Liver (tissue), 8 donors: ENCODE measurements at regions not wholly inside any gene's neighbourhood (a gene's known extent, or its start where the extent isn't known, plus 50 kb on each side); places are given as distances from the start of the nearest gene placed in this dataset.

Experiments used
- DNase-seq: peaks from one replicate; pipeline ENCODE4 v3.0.0-alpha.2; 2017; ENCODE audit warnings: low spot score
- H3K27ac ChIP-seq, 2 donors: one replicate each; pipeline ENCODE4 v1.7.0; 2013; ENCODE audit warnings: inconsistent platforms in 2 of 2, low read length in 2 of 2, control low read depth in 1 of 2, low read depth in 1 of 2, mild to moderate bottlenecking in 1 of 2
- H3K27me3 ChIP-seq, 4 donors: one replicate each; pipeline versions ENCODE4 v1.6.1 to v1.7.0; 2013; ENCODE audit warnings: low read length in 3 of 4, inconsistent platforms in 1 of 4, mild to moderate bottlenecking in 1 of 4, moderate library complexity in 1 of 4; ENCODE audit not compliant: control insufficient read depth in 4 of 4, insufficient read depth in 4 of 4
- H3K36me3 ChIP-seq, 4 donors: one replicate each; pipeline versions ENCODE4 v1.6.1 to v1.7.0; 2013; ENCODE audit warnings: low read length in 3 of 4, mild to moderate bottlenecking in 3 of 4, low read depth in 1 of 4, moderate library complexity in 1 of 4; ENCODE audit not compliant: control insufficient read depth in 4 of 4, insufficient read depth in 3 of 4
- H3K4me1 ChIP-seq, 4 donors: one replicate each; pipeline versions ENCODE4 v1.6.1 to v1.7.0; 2013; ENCODE audit warnings: low read length in 3 of 4, mild to moderate bottlenecking in 3 of 4, moderate library complexity in 1 of 4; ENCODE audit not compliant: control insufficient read depth in 4 of 4, insufficient read depth in 4 of 4
- H3K4me3 ChIP-seq, 3 donors: one replicate each; pipeline versions ENCODE4 v1.6.1 to v1.7.0; 2013; ENCODE audit warnings: low read length in 3 of 3, control low read depth in 1 of 3, low read depth in 1 of 3, mild to moderate bottlenecking in 1 of 3
- H3K9ac ChIP-seq, 2 donors: one replicate each; pipeline ENCODE4 v1.7.0; 2013; ENCODE audit warnings: low read length in 2 of 2, mild to moderate bottlenecking in 2 of 2, moderate library complexity in 2 of 2, control low read depth in 1 of 2, low read depth in 1 of 2
- H3K9me3 ChIP-seq, 4 donors: one replicate each; pipeline versions ENCODE4 v1.6.1 to v1.7.0; 2013; ENCODE audit warnings: low read length in 3 of 4; ENCODE audit not compliant: control insufficient read depth in 4 of 4
- ATF3 ChIP-seq: IDR thresholded peaks from 2 replicates; pipeline ENCODE4 v1.6.1; 2016; ENCODE audit warnings: antibody characterized with exemption
- CTCF ChIP-seq: fragments of 150-350 bp; IDR thresholded peaks from 2 replicates; pipeline ENCODE4 v1.5.1; 2017; ENCODE audit warnings: improper control_type of control experiment, low read depth, low read length; ENCODE audit not compliant: missing input control
- EGR1 ChIP-seq, 2 donors: IDR thresholded peaks; 2 replicates each; pipeline ENCODE4 v1.6.1; 2016 to 2018; ENCODE audit warnings: antibody characterized with exemption in 2 of 2, low read depth in 2 of 2
- FOXA1 ChIP-seq: IDR thresholded peaks from 2 replicates; pipeline ENCODE4 v1.6.1; 2016; ENCODE audit warnings: antibody characterized with exemption
- FOXA2 ChIP-seq: IDR thresholded peaks from 2 replicates; pipeline ENCODE4 v1.6.1; 2016; ENCODE audit warnings: antibody characterized with exemption
- GABPA ChIP-seq, 2 donors: IDR thresholded peaks in 1 of 2; conservative IDR thresholded peaks in 1 of 2; 2 replicates each; pipeline ENCODE4 v1.6.1; 2016; ENCODE audit warnings: antibody characterized with exemption in 2 of 2, mild to moderate bottlenecking in 1 of 2, moderate library complexity in 1 of 2
- HNF4A ChIP-seq, 2 donors: conservative IDR thresholded peaks; 2 replicates each; pipeline ENCODE4 v1.6.1; 2016; ENCODE audit warnings: antibody characterized with exemption in 2 of 2, mild to moderate bottlenecking in 2 of 2
- HNF4G ChIP-seq: IDR thresholded peaks from 2 replicates; pipeline ENCODE4 v1.6.1; 2016; ENCODE audit warnings: antibody characterized with exemption
- JUND ChIP-seq, 2 donors: IDR thresholded peaks; 2 replicates each; pipeline ENCODE4 v1.6.1; 2016; ENCODE audit warnings: antibody characterized with exemption in 2 of 2
- MAX ChIP-seq: IDR thresholded peaks from 2 replicates; pipeline ENCODE4 v1.6.1; 2016; ENCODE audit warnings: antibody characterized with exemption
- NR2F2 ChIP-seq: IDR thresholded peaks from 2 replicates; pipeline ENCODE4 v1.6.1; 2016; ENCODE audit warnings: antibody characterized with exemption
- RAD21 ChIP-seq, 2 donors: IDR thresholded peaks; 2 replicates each; pipeline ENCODE4 v1.6.1; 2016; ENCODE audit warnings: antibody characterized with exemption in 2 of 2, mild to moderate bottlenecking in 2 of 2
- REST ChIP-seq: IDR thresholded peaks from 2 replicates; pipeline ENCODE4 v1.6.1; 2016; ENCODE audit warnings: antibody characterized with exemption, mild to moderate bottlenecking
- RXRA ChIP-seq, 2 donors: IDR thresholded peaks; 2 replicates each; pipeline ENCODE4 v1.6.1; 2017 to 2018; ENCODE audit warnings: antibody characterized with exemption in 2 of 2, mild to moderate bottlenecking in 1 of 2
- SP1 ChIP-seq: IDR thresholded peaks from 2 replicates; pipeline ENCODE4 v1.6.1; 2018; ENCODE audit warnings: antibody characterized with exemption, mild to moderate bottlenecking
- TAF1 ChIP-seq: conservative IDR thresholded peaks from 2 replicates; pipeline ENCODE4 v1.6.1; 2016; ENCODE audit warnings: antibody characterized with exemption, mild to moderate bottlenecking
- YY1 ChIP-seq: IDR thresholded peaks from 2 replicates; pipeline ENCODE4 v1.6.1; 2016; ENCODE audit warnings: antibody characterized with exemption, mild to moderate bottlenecking
- ZBTB33 ChIP-seq: IDR thresholded peaks from 2 replicates; pipeline ENCODE4 v1.6.1; 2016; ENCODE audit warnings: antibody characterized with exemption
- WGBS: extraction: QIAGEN DNeasy Blood & Tissue Kit; methylation state at CpG from one replicate; pipeline ENCODE4 v1.1.7; 2013; 5-methylcytosine and 5-hydroxymethylcytosine counted together
- donor health status: healthy.
- donor health status: healthy.
- donor health status: healthy.
- donor health status: healthy.
- donor health status: healthy.

GRCh38 chr9:110008663-110009062 lies 199.3 kb downstream of the C9orf152 start:
- H3K9ac ChIP-seq: no peak overlapping the region
- no peaks in the 10 kb centered on the region for H3K27me3 ChIP-seq
- no peaks in the 10 kb centered on the region for H3K4me1 ChIP-seq
- H3K27ac ChIP-seq: no peak overlapping the region
- H3K4me3 ChIP-seq: no peak overlapping the region
- no peaks in the 10 kb centered on the region for H3K9me3 ChIP-seq
- WGBS: 94% methylated on average over 1 of the region's 1 CpG
- DNase-seq: no peak
- H3K36me3 ChIP-seq: peaks cover 0 to 5% (median 0%) of the 10 kb centered on the region in 4 donors
- TF ChIP-seq FOXA2 (no peak), SP1 (no peak), RXRA (IDR thresholded peaks at IDR 0.05) (no peak), REST (no peak), EGR1 (IDR thresholded peaks at IDR 0.05; ENCODE audit: low read depth in 2 of 2) (no peak), FOXA1 (no peak)

- 95% methylated on average over 12 of the region's 12 CpGs for WGBS
- Histone ChIP-seq H3K4me3 (no peak overlapping the region), H3K27ac (no peak overlapping the region), H3K36me3 (peaks cover 0 to 7% (median 3%) of the 10 kb centered on the region in 4 donors), H3K9me3 (no peaks in the 10 kb centered on the region), H3K9ac (no peak overlapping the region), H3K4me1 (no peaks in the 10 kb centered on the region), H3K27me3 (no peaks in the 10 kb centered on the region)
- TF ChIP-seq SP1 (no peak), JUND (IDR thresholded peaks at IDR 0.05) (no peak), MAX (no peak), CTCF (no peak), EGR1 (IDR thresholded peaks at IDR 0.05; ENCODE audit: low read depth in 2 of 2) (no peak), ATF3 (no peak), TAF1 (no peak), YY1 (no peak), FOXA2 (no peak), NR2F2 (no peak), ZBTB33 (no peak), HNF4A (conservative IDR thresholded peaks at IDR 0.05) (no peak), REST (no peak), GABPA (IDR thresholded peaks at IDR 0.05 in 1 of 2, conservative IDR thresholded peaks at IDR 0.05 in 1 of 2) (no peak), RAD21 (IDR thresholded peaks at IDR 0.05) (no peak), RXRA (IDR thresholded peaks at IDR 0.05) (no peak), HNF4G (no peak), FOXA1 (no peak)
- DNase-seq: no peak
These were observed 196.2 kb downstream of the C9orf152 start for GRCh38 chr9:110011628-110012320.
